Heart right ventricle (tissue), 16 donors: ENCODE measurements at regions not wholly inside any gene's neighbourhood (a gene's known extent, or its start where the extent isn't known, plus 50 kb on each side); places are given as distances from the start of the nearest gene placed in this dataset.
"Not testable (repeated sequence)": the region's sequence is repeated elsewhere in the genome, so short reads cannot be mapped to it uniquely, and the experiment has no call there.

Source experiments
- ATAC-seq, 8 donors: fragments of 200-7000 bp; cut with Tn5 transposase; one replicate each; pipeline ENCODE4 v1.9.1; 2020; ENCODE audit warnings: mild to moderate bottlenecking in 8 of 8, moderate library complexity in 8 of 8, moderate number of reproducible peaks in 1 of 8
- DNase-seq, 2 donors: peaks; one replicate each; pipeline ENCODE4 v3.0.0-alpha.2; 2020
- H3K27ac ChIP-seq, 10 donors: fragments of 200-600 bp; sonication (generic) in 2 of 10; one replicate each; pipeline versions ENCODE4 v1.5.0 to v1.8.0; 2020 to 2022; ENCODE audit warnings: mild to moderate bottlenecking in 3 of 10
- H3K27me3 ChIP-seq, 7 donors: fragments of 200-600 bp; one replicate each; pipeline ENCODE4 v1.8.0; 2021 to 2022; ENCODE audit warnings: mild to moderate bottlenecking in 2 of 7
- H3K36me3 ChIP-seq, 9 donors: fragments of 200-600 bp; sonication (generic) in 1 of 9; one replicate each; pipeline versions ENCODE4 v1.5.0 to v1.8.0; 2020 to 2022; ENCODE audit warnings: mild to moderate bottlenecking in 2 of 9
- H3K4me1 ChIP-seq, 9 donors: fragments of 200-600 bp; sonication (generic) in 1 of 9; one replicate each; pipeline versions ENCODE4 v1.5.0 to v1.8.0; 2020 to 2022; ENCODE audit warnings: mild to moderate bottlenecking in 4 of 9
- H3K4me3 ChIP-seq, 10 donors: fragments of 200-600 bp; sonication (generic) in 2 of 10; one replicate each; pipeline versions ENCODE4 v1.5.0 to v1.8.0; 2020 to 2022; ENCODE audit warnings: mild to moderate bottlenecking in 7 of 10, moderate library complexity in 2 of 10
- H3K9me3 ChIP-seq, 11 donors: fragments of 200-600 bp in 10 of 11; sonication (generic) in 2 of 11; one replicate each; pipeline versions ENCODE4 v1.5.0 to v1.8.0; 2013 to 2022; ENCODE audit warnings: mild to moderate bottlenecking in 2 of 11, control low read depth in 1 of 11, moderate library complexity in 1 of 11
- WGBS, 2 donors: extraction: QIAGEN DNeasy Blood & Tissue Kit; methylation state at CpG; one replicate each; pipeline ENCODE4 v1.1.7; 2013; ENCODE audit warnings: inconsistent platforms in 1 of 2; 5-methylcytosine and 5-hydroxymethylcytosine counted together
- intact Hi-C, 10 donors: fragments of 100-400 bp; cut with DNase I; formaldehyde crosslinking; loops; one replicate each; pipeline versions ENCODE4 v1.11.1 to v1.14.2; 2022
- donor health status: Arrhythmogenic right ventricular cardiomyopathy.
- donor health status: ischemic (EF 13 %, LVEDD 7.1; RV severe dilation, severe dysfunction).
- donor health status: healthy with polysubstance abuse.
- donor health status: DM: no; HTN: yes; CAD: no.
- donor health status: DM: no; HTN: no; CAD: no.
- donor health status: ischemic (EF 25% LVEDD 6.9; RV normal size, moderate dysfunction).
- donor health status: ischemic (EF 25% LVEDD 5.7; RV mildly dilated, moderate dysfunction).
- donor health status: healthy.
- donor health status: DM: yes; HTN: yes; CAD: no.
- donor health status: Ischemic cardiomyopathy.
- donor health status: ischemic (EF 35%, LVEDD 5.7; RV mildly dilated, moderate dysfunction).
- donor health status: nonischemic (EF 11% LVEDD 7.7; RV severe dilation, severe dysfunction).
- donor health status: DM: yes; HTN: yes; CAD: no.
- donor health status: PGD.
- donor health status: ischemic (EF 29% LVEDD 5.4; RV normal size, mild dysfunction).
- donor health status: nonischemic (EF 23%, LVEDD 6.1; RV moderate dilation, normal function).

DNA sequence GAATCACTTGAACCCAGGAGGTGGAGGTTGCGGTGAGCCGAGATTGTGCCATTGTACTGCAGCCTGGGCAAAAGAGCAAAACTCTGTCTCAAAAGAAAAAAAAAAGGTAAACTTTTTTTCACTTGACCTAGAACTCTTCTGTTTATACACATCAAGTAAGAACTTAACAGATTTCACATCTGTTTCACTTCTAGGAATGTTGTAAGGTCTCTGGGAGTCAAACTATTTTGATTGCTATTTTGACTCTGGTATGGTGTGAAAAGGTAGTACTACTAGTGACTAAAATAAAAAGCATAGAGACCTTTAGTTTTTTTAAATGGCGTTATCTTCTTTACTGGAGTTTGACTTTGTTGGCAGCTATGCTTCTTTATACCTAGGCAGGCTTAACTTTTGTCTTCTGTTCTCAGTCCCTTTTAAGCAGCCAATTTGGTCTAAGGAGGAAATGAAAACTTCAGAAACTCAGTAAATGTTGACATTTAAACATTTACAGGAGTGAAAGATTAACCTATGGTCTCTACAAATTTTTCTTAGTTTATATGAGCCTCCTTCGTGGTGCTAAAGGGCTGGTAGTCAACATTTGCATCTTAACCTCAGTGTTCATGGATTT, 84.7 kb downstream of the METTL2B start:
- H3K9me3 ChIP-seq, H3K27me3 ChIP-seq, H3K4me3 ChIP-seq, ATAC-seq, H3K27ac ChIP-seq, intact Hi-C loops, DNase-seq: not testable (repeated sequence)
- Histone ChIP-seq H3K4me1 (peaks cover 0 to 24% (median 8%) of the 10 kb centered on the region in 9 donors), H3K36me3 (peaks cover 0 to 49% (median 0%) of the 10 kb centered on the region in 9 donors)
- WGBS, 2 donors, result 54 to 64% methylated on average over 3 to 4 of the region's 4 CpGs

DNA sequence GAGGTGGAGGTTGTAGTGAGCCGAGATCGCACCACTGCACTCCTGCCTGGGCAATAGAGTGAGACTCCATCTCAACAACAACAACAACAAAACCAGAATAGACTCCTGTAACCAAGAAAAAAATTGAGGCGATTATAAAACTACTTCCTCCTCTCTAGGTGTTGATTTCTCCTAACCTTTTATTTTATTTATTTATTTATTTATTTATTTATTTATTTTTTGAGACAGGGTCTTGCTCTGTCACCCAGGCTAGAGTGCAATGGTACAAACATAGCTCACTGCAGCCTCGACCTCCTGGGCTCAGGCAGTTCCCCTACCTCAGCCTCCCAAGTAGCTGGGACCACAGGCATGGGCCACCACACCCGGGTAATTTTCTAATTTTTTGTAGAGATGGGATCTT, 86.2 kb downstream of the METTL2B start:
- WGBS, 2 donors, result 96 to 100% methylated on average over 4 to 5 of the region's 5 CpGs
- H3K4me3 ChIP-seq, H3K9me3 ChIP-seq, H3K27me3 ChIP-seq, DNase-seq, intact Hi-C loops, ATAC-seq, H3K27ac ChIP-seq: not testable (repeated sequence)
- H3K4me1 ChIP-seq, result peaks cover 0 to 24% (median 8%) of the 10 kb centered on the region in 9 donors
- H3K36me3 ChIP-seq, result peaks cover 0 to 51% (median 0%) of the 10 kb centered on the region in 9 donors

DNA sequence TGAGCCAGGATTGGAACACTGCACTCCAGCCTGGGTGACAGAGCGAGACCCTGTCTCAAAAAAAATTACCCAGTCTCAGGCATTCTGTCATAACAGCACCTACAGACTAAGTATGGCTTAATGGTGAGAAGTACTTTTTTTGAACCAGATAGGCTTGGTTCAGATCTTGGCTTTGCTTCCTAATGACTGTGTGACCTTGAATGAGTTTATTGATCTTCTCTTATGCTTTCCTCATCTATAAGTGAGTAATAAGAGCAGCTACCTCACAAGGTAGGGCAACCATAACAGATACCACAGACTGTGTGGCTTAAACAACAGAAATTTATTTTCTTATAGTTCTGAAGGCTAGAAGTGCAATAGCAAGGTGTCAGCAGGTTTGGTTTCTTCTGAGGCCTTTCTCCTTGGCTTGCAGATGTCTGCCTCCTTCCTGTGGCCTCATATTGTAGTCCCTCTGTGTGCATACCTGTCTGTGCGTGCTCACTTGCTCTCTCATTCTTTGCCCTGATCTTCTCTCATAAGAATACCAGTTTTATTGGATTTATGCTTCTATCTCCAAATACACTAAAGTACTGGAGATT, 87.7 kb downstream of the METTL2B start:
- WGBS, 2 donors, result 91 to 100% methylated on average over 1 of the region's 2 CpGs
- H3K4me1 ChIP-seq, result peaks cover 0 to 24% (median 8%) of the 10 kb centered on the region in 9 donors
- DNase-seq, H3K9me3 ChIP-seq, H3K27me3 ChIP-seq, intact Hi-C loops, ATAC-seq, H3K4me3 ChIP-seq, H3K27ac ChIP-seq: not testable (repeated sequence)
- H3K36me3 ChIP-seq, result peaks cover 0 to 51% (median 0%) of the 10 kb centered on the region in 9 donors

DNA sequence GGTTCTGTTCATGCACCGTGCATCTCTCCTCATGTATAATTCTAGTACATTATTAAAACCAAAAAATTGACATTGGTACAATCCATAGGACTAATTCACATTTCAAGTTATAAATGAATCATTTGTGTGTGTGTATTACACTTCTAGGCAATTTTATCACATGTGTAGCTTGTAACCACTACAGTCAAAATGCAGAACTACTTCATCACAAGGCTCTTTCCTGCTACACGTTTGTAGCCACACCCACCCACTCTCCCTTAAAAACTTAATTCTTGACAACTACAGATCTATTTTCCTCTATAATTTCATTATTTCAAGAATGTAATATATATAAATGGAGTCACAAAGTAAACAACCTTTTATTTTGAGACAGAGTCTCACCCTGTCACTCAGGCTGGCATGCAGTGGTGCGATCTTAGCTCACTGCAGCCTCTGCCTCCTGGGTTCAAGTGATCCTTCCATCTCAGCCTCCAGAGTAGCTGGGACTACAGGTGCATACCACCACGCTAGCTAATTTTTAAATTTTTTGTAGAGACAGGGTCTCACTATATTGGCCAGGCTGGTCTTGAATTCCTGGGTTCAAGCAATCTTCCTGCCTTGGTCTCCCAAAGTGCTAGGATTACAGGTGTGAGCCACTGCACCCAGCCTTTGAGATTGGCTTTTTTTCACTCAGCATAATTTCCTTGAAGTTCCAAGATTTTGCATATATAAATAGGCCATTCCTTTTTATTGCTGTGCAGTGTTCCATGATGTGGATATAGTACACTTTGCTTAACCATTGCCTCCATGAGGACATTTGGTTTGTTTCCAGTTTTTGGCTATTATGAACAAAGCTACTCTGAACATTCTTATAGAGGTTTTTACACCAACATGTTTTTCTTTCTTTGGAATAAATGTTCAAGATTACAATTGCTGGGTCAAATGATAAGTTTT, 88.7 kb downstream of the METTL2B start:
- H3K27me3 ChIP-seq, H3K27ac ChIP-seq, intact Hi-C loops, ATAC-seq, H3K4me3 ChIP-seq, H3K9me3 ChIP-seq, DNase-seq: not testable (repeated sequence)
- 73 to 74% methylated on average over 4 of the region's 4 CpGs for WGBS, 2 donors
- Histone ChIP-seq H3K4me1 (peaks cover 0 to 20% (median 7%) of the 10 kb centered on the region in 9 donors), H3K36me3 (peaks cover 0 to 46% (median 0%) of the 10 kb centered on the region in 9 donors)

DNA sequence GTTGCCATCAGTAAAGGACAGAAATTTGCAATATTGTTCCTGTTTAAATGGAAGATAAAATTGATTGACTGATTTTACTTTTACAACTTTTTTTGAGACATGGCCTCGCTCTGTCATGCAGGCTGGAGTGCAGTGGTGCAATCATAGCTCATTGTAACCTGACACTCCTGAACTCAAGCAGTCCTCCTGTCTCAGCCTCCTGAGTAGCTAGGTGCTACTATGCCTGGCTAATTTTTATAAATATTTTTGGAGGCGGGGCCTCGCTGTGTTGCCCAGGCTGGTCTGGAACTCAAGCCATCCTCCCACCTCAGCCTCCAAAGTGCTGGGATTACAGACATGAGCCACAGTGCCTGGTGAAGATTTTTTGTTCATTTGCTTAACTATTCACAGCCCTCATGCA, 96.8 kb upstream of the GARIN1A start:
- H3K4me1 ChIP-seq, H3K4me3 ChIP-seq, H3K9me3 ChIP-seq, H3K27me3 ChIP-seq, H3K27ac ChIP-seq, DNase-seq, ATAC-seq, intact Hi-C loops: not testable (repeated sequence)
- H3K36me3 ChIP-seq, result peaks cover 0 to 42% (median 12%) of the 10 kb centered on the region in 9 donors
- WGBS, 2 donors, result 96 to 99% methylated on average over 3 of the region's 3 CpGs

DNA sequence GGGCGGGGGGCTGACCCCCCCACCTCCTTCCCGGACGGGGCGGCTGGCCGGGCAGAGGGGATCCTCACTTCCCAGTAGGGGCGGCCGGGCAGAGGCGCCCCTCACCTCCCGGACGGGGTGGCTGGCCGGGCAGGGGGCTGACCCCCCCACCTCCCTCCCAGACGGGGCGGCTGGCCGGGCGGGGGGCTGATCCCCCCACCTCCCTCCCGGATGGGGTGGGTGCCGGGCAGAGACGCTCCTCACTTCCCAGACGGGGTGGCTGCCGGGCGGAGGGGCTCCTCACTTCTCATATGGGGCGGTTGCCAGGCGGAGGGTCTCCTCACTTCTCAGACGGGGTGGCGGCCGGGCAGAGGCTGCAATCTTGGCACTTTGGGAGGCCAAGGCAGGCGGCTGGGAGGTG, 95.1 kb upstream of the GARIN1A start:
- 95 to 97% methylated on average over 12 to 24 of the region's 27 CpGs for WGBS, 2 donors

DNA sequence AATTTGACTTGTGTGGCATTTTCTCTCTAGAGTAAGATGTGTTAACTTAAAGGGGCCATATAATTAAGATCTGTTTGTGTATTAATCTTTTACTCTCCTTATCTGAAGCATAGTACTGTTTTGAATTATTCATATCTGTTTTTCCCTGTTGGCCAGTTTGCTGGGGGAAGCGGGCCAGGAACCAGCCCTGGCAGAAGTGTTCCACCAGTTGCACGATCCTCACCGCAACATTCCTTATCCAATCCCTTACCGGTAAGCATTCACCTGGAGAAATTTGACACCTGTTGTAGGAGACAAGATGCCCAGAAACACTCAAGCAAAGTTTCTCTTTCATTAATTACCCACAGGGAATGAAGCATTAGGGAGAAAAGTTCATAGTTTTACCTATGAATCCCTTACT, 92.2 kb upstream of the GARIN1A start:
- H3K4me1 ChIP-seq, result peaks cover 0 to 16% (median 0%) of the 10 kb centered on the region in 9 donors
- H3K9me3 ChIP-seq, H3K27me3 ChIP-seq, H3K27ac ChIP-seq, ATAC-seq, intact Hi-C loops, H3K4me3 ChIP-seq, DNase-seq: not testable (repeated sequence)
- WGBS, 2 donors, result 45 to 51% methylated on average over 4 of the region's 4 CpGs
- H3K36me3 ChIP-seq, result peaks cover 0 to 58% (median 10%) of the 10 kb centered on the region in 9 donors

More for the DNA sequence above, 95.1 kb upstream of the GARIN1A start:
- H3K27me3 ChIP-seq, intact Hi-C loops, H3K9me3 ChIP-seq, H3K4me3 ChIP-seq, DNase-seq, ATAC-seq, H3K4me1 ChIP-seq, H3K27ac ChIP-seq: not testable (repeated sequence)
- peaks cover 0 to 50% (median 12%) of the 10 kb centered on the region in 9 donors for H3K36me3 ChIP-seq

DNA sequence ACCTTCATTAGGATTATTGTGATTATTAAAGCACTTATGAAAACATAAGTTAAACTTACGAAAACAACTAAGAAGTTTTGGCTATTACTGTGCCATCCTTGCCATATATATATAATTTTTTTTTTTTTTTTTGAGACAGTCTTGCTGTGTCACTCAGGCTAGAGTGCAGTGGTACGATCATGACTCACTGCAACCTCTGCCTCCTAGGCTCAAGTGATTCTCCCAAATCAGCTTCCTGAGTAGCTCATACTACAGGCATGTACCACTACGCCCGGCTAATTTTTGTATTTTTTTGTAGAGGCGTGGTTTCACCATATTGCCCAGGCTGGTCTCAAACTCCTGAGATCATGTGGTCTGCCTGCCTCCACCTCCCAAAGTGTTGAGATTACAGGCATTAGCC, 91.0 kb upstream of the GARIN1A start:
- H3K4me3 ChIP-seq, H3K27me3 ChIP-seq, ATAC-seq, intact Hi-C loops, H3K9me3 ChIP-seq, H3K27ac ChIP-seq, DNase-seq: not testable (repeated sequence)
- Histone ChIP-seq H3K4me1 (peaks cover 0 to 16% (median 0%) of the 10 kb centered on the region in 9 donors), H3K36me3 (peaks cover 0 to 58% (median 0%) of the 10 kb centered on the region in 9 donors)
- WGBS, 2 donors, result 92 to 96% methylated on average over 5 of the region's 5 CpGs

DNA sequence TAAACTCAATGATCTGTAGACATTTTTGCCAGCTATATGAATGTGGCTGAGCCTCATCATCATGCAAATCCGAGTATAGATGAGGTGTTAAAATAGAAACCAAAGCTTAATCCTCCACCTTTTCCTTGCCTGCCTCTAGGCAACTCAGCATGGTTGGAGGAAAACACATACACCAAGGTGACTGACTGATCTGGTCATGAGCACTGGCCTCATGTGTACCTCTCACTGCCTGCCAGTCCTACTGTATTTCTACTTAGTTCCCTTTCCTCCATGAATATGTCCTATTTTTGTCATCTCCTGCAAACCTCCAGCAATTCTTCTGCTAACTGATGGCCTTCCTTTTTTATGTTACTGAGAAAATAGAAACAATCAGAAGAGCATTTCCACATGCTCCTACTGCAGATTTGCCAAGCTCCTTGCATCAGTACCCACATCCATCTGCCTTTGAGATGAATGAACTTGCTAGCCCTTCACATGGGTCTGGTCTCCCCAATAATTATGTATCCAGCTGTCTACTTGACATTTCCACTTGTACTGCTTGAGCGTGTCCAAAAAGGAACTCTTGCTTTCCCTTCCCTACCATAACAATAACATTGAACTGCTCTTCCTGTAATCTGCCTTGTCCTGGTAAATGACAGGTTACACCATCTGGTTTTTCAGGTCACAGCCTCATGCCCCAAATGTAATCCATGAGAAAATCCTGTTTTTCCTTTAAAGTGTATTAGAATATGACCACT, 90.1 kb upstream of the GARIN1A start:
- WGBS, 2 donors, result 55 to 64% methylated on average over 2 of the region's 2 CpGs
- H3K9me3 ChIP-seq, H3K4me3 ChIP-seq, H3K27me3 ChIP-seq, intact Hi-C loops, DNase-seq: not testable (repeated sequence)
- H3K27ac ChIP-seq, result peak overlapping the region in 1 of 10 donors; percentile 35
- H3K4me1 ChIP-seq, result peaks cover 0 to 16% (median 0%) of the 10 kb centered on the region in 9 donors
- peaks cover 0 to 62% (median 0%) of the 10 kb centered on the region in 9 donors for H3K36me3 ChIP-seq
- peak in 4 of 8 donors; percentile 28 to 70 (median 62) for ATAC-seq

DNA sequence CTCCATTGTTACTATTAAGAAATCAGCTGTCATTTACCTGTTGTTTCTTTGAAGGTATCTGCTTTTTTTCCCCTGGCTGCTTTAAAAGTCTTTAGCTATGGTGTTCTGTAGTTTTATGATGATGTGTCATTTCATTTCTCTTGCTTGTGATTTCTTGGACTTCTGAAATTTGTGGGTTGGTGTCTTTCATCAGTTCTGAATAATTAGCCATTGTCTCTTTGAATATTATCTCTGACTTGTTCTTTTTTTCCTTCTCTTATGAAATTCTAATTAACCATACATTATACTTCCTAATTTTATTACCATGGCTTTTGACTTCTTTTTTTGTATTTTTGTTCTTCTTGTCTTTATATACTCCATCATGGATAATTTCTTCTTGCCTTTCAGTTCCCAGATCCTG, 85.4 kb upstream of the GARIN1A start:
- H3K4me3 ChIP-seq, ATAC-seq, intact Hi-C loops: not testable (repeated sequence)

More for the DNA sequence above, 85.4 kb upstream of the GARIN1A start:
- H3K27me3 ChIP-seq, H3K27ac ChIP-seq, DNase-seq, H3K9me3 ChIP-seq: not testable (repeated sequence)
- peaks cover 0 to 75% (median 0%) of the 10 kb centered on the region in 9 donors for H3K36me3 ChIP-seq
- peaks cover 0 to 13% (median 0%) of the 10 kb centered on the region in 9 donors for H3K4me1 ChIP-seq
